RKO (cell line): ENCODE measurements at regions not wholly inside any gene's neighbourhood (a gene's known extent, or its start where the extent isn't known, plus 50 kb on each side); places are given as distances from the start of the nearest gene placed in this dataset.
"Not testable (repeated sequence)": the region's sequence is repeated elsewhere in the genome, so short reads cannot be mapped to it uniquely, and the experiment has no call there.

ENCODE experiments used
- DNase-seq: peaks from one replicate; pipeline ENCODE4 v3.0.0-alpha.2; 2016; ENCODE audit warnings: low spot score

DNA sequence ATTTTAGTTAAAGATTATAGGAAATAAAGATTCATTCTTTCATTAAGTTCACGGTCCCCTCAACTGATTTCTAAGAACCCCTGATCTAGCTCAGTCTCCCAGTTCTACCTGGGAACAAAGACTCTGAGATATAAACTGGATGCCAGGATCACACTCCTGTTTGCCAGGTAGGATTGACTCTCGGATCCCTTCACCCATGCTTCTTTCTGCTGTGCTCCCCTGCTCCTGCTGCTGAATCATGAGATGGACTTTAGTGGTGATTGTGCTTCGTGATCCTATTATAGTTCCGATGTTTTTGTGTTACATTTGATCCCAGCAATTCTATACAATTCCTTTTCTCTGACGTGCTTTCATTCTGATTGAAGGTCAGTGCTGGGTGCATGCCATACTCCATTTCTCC, 733.1 kb upstream of the TPTE start:
- DNase-seq = not testable (repeated sequence)

GRCh38 chr21:9790354-9790753, 731.0 kb upstream of the TPTE start:
- not testable (repeated sequence) for DNase-seq

DNA sequence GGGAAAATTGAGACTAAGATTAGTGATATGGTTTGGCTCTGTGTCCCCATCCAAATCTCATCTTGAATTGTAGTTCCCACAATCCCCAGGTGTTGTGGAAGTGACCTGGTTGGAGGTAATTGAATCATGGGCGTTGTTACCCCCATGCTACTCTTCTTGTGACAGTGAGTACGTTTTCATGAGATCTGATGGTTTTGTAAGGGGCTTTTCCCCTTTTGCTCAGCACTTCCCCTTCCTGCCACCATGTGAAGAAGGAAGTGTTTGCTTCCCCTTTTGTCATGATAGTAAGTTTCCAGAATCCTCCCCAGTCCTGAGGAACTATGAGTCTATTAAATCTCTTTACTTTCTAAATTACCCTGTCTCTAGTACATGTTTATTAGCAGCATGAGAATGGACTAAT, 729.9 kb upstream of the TPTE start:
- not testable (repeated sequence) for DNase-seq

DNA sequence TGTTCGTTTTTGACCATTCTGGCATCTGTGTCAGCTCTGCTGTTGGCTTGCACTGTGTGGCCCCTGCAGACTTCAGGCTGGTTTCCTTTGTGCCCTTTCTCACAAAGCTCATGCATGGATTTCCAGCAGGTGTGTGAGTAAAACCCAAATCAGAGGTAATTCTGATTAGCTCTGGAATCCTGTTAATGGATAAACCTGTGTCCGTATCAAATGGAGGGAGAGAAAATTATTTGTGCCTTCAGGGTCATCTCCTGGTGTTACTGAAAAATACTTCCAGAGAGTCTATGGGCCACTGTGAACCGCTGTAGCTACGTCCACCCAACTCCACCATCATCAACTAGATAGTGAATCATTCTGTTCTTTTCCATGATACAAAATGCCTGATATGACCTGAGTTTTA, 726.1 kb upstream of the TPTE start:
- DNase-seq = not testable (repeated sequence)

- DNase-seq = not testable (repeated sequence)
Measured at GRCh38 chr21:9796293-9796692, 725.1 kb upstream of the TPTE start.

- not testable (repeated sequence) for DNase-seq
Measured at GRCh38 chr21:9807675-9808074, 713.7 kb upstream of the TPTE start.

- not testable (repeated sequence) for DNase-seq
Measured at GRCh38 chr21:9811223-9812004, 710.0 kb upstream of the TPTE start.

DNA sequence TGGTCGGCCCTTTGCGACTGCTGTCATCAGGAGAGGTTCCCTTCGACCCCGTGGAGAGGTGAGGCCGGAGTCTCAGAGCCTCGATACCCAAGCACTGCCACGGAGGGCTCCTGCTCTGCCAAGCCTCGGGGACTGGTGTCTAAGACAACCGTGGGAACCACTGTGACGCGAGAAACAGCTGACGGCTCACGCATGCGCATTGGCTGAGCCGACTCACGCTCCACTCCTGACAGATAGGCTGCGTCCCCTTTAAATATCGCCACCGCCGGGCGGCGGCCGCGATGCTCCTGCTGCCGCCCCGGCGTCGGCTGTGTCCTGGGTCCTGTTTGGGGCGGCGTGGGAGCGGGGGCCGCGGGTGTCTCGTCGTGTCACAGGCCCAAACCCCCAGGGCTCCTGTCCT, 708.9 kb upstream of the TPTE start:
- not testable (repeated sequence) for DNase-seq

GRCh38 chr21:9813894-9814814, 707.2 kb upstream of the TPTE start:
- not testable (repeated sequence) for DNase-seq

- DNase-seq = not testable (repeated sequence)
Measured at GRCh38 chr21:9815181-9815789, 706.1 kb upstream of the TPTE start.

DNA sequence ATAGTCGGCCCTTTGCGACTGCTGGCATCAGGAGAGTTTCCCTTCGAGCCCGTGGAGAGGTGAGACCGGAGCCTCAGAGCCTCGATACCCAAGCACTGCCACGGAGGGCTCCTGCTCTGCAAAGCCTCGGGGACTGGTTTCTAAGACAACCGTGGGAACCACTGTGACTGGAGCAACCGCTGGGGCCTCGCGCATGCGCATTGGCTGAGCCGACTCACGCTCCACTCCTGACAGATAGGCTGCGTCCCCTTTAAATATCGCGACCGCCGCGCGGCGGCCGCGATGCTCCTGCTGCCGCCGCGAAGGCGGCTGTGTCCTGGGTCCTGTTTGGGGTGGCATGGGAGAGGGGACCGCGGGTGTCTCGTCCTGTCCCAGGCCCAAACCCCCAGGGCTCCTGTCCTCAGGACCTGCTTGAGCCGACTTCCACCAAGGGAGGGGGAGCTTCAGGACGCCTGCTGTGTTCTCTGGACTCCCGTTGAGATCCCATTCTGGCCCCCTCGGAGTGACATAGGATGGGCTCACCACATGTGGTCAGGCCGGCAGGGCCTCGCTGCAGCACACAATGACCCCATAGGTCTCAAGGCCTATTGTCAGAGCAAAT, 704.5 kb upstream of the TPTE start:
- not testable (repeated sequence) for DNase-seq

DNA sequence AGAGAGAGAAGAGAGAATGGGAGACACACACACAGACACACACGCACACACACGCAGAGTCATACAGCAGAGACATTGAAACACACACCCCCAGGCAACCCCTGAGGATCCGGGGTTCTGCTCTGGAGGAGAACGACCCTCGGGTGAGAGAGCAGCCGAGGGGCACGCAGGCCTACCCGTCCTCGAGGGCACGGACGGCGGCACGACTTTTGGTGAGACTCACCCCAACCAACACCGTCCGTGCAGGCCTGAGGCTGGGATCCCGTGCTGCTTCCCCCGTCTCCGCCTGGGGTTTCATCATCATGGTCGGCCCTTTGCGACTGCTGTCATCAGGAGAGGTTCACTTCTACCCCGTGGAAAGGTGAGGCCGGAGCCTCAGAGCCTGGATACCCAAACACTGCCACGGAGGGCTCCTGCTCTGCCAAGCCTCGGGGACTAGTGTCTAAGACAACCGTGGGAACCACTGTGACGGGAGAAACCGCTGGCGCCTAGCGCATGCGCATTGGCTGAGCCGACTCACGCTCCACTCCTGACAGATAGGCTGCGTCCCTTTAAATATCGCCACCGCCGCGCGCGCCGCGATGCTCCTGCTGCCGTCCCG, 703.4 kb upstream of the TPTE start:
- not testable (repeated sequence) for DNase-seq

DNA sequence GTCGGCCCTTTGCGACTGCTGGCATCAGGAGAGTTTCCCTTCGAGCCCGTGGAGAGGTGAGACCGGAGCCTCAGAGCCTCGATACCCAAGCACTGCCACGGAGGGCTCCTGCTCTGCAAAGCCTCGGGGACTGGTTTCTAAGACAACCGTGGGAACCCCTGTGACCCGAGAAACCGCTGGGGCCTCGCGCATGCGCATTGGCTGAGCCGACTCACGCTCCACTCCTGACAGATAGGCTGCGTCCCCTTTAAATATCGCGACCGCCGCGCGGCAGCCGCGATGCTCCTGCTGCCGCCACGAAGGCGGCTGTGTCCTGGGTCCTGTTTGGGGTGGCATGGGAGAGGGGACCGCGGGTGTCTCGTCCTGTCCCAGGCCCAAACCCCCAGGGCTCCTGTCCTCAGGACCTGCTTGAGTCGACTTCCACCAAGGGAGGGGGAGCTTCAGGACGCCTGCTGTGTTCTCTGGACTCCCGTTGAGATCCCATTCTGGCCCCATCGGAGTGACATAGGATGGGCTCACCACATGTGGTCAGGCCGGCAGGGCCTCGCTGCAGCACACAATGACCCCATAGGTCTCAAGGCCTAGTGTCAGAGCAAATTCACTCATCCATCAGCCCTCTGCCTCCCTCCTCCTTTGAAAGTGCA, 701.7 kb upstream of the TPTE start:
- not testable (repeated sequence) for DNase-seq

DNA sequence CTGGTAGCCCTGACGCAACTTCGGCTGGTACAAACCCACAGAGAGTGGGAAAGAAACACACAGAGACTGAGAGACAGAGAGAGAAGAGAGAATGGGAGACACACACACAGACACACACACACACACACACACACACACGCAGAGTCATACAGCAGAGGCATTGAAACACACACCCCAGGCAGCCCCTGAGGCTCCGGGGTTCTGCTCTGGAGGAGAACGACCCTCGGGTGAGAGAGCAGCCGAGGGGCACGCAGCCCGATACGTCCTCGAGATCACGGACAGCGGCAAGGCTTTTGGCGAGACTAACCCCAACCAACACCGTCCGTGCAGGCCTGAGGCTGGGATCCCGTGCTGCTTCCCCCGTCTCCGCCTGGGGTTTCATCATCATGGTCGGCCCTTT, 700.8 kb upstream of the TPTE start:
- DNase-seq = not testable (repeated sequence)

- not testable (repeated sequence) for DNase-seq
Measured at GRCh38 chr21:9821472-9821871, 699.9 kb upstream of the TPTE start.

GRCh38 chr21:9822093-9822820, 699.1 kb upstream of the TPTE start:
- not testable (repeated sequence) for DNase-seq

GRCh38 chr21:9823197-9824157, 697.9 kb upstream of the TPTE start:
- DNase-seq = not testable (repeated sequence)

- not testable (repeated sequence) for DNase-seq
Measured at GRCh38 chr21:9830801-9831200, 690.6 kb upstream of the TPTE start.

DNA sequence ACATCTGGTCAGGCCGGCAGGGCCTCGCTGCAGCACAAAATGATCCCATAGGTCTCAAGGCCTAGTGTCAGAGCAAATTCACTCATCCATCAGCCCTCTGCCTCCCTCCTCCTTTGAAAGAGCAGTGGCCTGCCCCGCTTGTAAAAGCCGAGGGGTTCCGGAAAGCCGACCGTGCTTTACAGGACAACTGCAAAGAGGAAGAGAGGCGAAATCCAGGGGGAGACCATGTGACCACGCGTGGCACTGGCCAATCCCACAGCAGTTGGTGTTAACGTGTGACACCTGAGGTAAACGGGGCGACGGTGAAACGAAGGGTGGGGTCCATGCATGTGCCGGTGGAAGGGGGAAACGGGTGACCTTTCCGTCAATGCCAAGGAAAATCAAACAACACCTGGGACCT, 688.6 kb upstream of the TPTE start:
- not testable (repeated sequence) for DNase-seq
